NCI-H69 (cell line): ENCODE measurements at regions not wholly inside any gene's neighbourhood (a gene's known extent, or its start where the extent isn't known, plus 50 kb on each side); places are given as distances from the start of the nearest gene placed in this dataset.

Source experiments
- DNase-seq: peaks from one replicate; lab custom pipeline; 2025; lab: John Stamatoyannopoulos, UW

DNA sequence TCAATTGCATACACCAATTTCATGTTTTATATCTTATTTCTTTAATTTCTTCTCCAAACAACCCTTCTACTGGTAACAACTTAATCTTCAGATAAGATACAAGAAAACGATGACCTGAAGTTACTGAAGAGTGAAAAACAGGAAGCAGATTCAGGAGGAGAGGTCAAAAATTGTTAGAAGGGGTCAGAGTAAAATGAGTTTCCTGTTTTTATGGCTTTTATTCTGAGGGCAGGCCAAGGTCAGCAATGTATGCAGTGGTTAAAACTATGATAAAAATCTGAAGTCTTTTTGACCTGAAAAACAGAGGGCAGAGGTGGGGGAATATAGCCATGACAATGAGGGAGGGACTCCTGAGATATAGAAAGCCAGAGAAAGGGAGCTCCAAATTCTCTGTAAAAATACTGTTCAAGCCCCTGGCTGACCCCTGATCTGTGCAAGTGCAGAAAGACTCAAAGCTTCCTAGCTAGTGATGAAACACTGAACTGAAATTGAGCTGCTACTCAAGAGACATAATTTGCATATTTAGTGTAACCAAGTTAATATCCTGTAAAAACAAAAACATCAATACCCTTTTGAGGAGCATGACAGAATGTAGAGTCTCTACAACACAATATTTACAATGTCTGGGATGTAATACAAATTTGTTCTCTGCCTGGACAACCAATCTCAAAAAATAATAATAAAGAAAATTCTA is 514.3 kb upstream of the SEL1L start:
- DNase-seq = no peak

DNA sequence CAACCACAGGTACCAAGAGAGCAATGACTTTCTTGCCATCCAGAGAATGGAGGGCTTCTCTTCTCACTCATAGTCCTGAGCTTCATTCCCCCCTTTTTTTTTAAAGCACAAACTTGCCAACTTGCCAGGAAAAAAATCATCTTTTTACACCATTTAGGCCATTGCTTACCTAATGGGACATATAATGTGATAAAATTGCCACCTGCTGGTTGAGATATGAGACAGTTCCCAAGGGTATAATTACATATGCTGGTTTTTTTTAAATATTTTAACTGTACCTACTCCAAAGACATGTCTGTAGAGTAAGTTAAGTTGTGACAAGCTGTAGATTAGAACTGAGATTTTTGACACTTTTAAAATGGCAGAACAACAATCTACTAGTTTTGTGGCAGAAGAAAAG is 519.1 kb upstream of the SEL1L start:
- DNase-seq = peak; percentile 63

DNA sequence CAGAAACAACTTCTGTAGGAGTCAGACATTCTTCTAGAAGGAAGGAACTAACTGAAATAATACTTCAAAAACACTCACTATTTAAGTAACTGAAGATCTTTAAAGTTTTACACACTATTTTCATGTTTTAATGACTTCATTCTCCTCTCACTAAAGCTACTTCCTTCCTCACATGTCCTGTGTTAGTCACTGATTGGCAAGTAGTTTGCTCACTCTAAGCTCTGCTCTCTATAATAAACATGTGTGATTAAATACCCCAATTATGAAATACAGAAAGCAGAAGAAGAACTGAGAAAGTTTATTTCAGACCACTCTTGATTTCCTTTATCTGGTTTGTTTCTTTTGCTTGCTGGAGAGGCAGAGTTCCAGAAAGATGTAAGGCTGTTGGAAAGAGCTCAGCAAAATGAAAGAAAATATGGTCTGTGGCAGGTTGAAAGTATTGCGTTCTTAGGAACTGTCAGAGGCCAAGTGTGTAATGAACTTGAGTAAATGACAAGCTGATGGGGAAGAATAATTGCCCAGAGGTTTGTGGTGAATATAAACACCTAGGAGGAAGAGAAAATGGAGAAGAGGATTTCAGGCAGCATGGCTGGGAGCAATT is 522.0 kb upstream of the SEL1L start:
- DNase-seq = peak; percentile 26

DNA sequence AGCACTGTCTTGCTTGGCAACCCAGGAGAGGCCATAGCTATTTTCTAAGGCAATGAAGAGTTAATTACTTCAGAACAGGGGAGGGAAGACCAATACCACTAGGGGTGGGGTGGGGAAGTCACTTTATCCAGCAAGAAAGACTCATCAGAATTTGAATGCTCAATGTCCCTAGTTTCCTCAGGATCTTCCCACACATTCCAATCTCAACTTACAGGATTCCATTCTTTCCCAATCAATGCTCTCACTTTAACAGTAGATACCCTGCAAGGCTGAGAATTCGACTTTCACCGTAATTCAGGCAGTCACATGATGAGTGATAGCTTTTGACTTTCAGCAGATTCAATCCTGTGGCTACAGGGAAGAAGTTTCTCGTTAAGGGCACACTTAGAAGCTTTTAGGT is 526.6 kb upstream of the SEL1L start:
- no peak for DNase-seq

DNA sequence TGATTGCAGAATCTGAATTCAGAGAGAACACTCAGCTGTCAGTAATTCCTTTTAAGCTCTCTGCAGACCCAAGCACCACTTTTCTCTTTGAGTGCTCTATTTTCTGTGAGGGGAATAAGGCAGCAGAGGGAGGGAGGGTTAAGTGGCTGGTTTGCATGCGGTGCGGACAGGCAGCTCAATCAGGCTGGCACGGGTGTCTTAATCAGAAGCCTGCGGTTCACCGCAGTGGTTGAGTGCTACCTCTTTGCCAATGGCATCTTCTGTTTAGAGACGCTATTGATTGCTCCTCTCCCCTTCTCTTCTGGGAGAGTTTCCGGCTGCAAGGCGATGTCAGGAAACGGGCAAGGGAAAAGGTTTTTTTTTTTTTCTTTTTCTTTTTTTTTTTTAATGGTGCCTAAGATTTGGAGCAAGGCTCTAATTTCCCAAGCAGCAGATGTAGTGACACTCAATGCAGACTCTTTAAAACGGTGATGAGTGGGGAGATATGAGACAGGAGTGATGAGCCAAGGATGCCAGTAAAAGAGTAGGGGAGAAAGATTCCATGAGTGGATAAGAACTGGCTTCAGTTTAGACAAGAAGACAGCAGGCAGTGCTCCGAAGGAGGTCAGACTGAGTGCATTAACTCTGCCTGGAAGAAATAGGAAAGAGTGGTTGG is 533.7 kb upstream of the SEL1L start:
- no peak for DNase-seq

DNA sequence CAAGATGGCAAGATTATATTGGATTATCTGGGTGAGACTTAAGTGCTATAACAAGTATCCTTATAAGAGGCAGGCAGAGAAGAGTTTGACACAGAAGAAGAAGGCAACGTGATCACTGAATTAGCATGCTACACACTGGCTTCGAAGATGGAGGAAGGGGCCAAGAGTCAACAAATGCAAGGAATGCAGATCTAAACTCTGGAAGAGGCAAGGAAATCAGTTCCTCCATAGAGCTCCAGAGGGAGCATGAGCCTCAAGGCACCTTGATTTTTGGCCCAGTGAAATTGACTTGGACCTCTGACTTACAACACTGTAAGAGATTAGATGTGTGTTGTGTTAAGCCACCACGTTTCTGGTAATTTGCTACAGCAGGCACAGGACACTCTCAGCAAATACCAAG is 536.4 kb upstream of the SEL1L start:
- DNase-seq = no peak

DNA sequence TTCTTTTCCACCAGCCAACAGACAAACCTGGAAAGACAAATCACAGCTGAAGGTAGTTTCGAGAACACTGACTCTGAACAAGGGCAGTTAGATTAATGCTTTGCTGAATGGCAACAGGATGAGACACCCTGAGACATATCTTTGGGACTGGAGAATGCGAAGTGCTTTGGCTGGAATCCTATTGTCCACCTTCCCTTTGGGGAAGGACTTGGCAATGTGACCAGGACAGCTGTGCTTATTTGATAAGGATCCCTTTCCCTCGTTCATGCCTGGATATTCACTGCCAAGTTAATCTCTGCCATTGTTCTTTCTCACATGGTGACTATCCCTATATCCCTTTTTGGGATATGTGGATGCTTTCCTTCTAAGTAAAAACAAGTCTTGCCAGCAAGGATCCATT is 537.1 kb upstream of the SEL1L start:
- DNase-seq = peak; percentile 20

DNA sequence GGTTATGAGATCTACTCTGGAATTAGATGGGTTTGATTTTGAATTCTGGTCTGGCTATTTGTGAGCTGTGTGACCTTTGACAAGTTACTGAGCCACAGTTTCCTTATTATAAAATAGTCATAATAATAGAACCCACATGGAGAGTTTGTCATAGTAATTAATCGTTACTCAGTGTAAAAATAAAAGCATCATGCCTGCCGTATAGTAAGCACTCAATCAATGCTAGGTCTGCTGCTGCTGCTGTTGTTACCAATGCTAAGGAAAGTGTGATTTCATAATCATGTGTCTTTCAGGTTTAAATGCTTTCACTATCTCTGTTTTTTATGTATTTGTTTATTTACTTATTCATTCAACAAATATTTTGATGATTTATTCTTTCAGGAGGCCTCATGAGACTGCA is 539.9 kb upstream of the SEL1L start:
- DNase-seq = no peak

DNA sequence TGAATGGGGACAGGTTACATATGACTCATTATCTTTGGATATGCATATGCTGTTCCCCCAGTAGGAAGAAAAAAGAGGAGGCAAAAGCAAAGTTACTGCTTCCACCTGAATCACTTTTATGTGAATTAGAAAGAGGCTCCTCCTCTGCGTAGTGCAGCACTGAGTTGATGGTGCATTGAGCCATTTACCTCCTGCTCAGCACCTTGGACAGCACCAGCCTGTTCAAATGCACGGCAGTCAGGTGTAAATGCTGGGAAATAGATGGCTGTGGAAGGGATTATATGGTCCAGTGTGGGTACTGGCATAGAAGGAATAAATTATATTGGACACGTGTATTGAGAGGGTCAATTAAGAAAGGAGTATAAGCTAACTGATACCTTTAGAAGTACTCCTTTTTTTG is 541.9 kb upstream of the SEL1L start:
- no peak for DNase-seq

DNA sequence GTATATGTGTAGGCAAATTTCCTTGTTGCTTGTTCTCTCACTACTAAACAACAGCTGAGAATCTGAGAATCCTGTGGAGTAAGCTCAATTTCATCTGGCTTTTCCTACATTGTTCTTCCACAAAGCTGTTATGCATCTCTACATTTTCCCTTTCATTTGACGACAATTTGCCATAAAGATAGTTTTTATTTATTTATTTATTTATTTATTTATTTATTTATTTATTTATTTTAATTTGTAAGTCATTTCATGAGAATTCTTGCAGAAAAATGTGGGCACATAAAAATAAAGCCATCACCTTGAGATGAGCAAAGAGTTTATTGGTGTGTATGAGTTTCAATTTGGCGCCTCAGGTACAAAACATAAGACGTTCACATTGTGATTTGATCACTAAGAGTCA is 545.9 kb upstream of the SEL1L start:
- no peak for DNase-seq

DNA sequence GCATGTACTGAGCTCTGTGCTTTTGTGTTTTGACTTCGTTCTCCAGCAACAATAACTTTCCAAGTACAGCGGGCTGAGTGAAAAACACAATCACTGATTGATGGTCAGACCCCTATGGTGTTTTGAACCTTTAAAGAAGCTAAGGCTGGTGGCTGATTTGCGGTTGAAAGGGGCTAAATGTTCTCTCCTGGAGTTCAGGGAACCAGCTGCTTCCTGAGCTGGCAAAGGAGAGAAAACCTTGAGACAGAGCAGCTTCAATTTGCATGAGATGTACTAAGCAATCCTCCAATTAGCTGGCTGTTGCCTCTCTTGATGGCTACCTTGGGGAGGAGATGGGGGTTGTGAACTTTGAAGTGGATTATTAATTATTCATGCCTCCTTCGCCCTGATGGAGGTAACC is 546.7 kb upstream of the SEL1L start:
- DNase-seq = peak; percentile 95

DNA sequence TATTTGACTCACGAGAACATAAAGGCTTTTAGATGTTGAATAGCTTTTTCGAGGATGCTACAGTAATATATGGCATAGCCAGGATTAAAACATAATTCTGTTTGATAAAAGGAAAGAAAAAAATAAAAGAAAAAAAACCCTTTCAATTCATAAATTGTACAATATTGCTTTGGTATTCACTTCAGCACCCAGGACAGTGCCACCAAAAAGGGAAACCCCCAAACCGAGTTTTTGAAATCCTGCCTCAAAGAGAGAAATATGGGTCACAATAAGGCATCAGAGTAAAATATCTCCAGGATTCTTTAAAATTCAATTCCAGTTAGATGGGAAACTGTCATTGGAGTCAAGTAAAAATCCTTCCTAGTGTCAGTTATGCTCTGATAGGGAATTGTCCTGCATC is 551.2 kb upstream of the SEL1L start:
- no peak for DNase-seq

DNA sequence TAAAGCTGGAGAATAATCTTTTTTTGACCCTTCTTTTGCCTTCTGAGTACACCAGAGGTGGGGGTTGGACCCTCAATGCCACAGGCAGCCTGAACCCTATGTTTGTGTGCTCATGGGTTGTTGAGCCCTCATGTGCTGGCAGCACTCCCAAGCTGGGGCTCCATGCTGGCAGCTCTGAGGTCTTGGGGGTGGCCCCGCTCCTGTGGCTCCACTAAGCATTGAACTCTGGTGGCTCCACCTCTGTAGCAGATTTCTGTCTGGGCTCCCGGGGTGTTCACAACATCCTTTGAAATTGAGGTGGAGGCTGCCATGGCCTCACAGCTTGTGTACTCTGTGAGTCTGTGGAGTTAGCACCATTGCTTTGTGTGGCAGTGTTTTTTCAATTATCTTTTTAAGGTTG is 557.4 kb upstream of the SEL1L start:
- peak; percentile 93 for DNase-seq

DNA sequence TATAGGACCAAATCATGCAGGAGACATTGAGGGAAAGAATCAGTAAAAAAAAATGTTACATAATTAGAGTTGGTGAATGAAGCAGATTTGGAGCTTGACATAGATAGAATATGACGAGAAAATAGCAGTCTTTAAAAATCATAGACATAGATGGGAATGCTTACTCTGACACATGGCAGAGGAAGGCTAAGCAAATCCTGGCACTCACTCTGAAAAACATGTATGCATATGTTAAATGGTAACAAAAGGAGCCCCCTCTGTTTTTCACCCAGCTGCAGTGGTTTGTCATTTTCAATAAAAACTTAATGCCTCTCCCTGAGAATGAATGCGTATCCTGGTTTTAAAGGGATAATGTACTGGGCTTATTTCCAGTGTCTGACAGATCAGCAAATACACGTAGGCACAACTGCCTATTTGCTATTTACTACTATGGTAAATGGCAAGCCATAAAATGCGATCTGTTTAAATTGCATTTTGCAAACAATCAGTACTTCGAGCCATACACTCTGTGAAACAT is 561.2 kb upstream of the SEL1L start:
- peak; percentile 95 for DNase-seq

DNA sequence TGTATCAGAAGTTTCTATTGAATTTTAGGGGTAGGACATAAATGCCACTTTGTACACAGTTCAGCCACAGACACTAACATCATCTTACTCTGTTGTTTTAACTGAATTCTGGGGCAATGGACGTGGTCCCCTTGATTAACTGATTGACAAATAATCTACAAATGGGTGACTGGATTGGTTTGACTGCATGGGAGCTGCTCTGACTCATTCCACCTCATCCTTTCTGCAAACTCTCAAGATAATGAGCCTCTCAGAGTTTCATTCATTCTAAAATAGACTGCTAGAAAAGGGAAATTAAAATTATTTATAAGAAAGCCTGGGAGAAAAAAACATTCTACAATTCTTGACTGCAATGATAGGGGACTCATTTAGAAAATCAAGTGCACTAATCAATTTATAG is 570.4 kb upstream of the SEL1L start:
- no peak for DNase-seq

DNA sequence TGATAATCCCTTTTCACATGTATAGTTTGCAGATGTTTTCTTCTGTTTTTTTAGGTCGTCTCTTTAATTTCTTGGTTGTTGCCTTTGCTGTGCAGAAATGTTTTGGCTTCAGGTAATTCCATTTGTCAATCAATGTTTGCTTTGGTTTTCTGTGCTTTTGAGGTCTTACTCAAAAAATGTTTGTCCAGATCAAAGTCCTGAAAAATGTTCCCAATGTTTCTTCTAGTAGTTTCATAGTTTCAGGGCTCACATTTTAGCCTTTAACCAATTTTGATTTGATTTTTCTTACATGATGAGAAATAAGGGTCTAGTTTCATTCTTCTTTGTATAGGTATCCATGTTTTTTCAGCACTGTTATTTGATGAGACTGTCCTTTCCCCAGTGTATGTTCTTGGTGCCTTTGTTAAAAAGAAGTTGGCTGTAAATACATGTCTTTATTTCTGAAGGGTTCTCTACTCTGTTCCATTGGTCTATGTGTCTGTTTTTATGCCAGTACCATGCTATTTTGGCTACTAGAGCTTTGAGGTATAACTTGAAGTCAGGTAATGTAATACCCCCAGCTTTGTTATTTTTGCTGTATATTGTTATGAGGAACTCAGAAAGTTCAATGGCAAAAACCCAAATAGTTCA is 578.7 kb upstream of the SEL1L start:
- DNase-seq = no peak

DNA sequence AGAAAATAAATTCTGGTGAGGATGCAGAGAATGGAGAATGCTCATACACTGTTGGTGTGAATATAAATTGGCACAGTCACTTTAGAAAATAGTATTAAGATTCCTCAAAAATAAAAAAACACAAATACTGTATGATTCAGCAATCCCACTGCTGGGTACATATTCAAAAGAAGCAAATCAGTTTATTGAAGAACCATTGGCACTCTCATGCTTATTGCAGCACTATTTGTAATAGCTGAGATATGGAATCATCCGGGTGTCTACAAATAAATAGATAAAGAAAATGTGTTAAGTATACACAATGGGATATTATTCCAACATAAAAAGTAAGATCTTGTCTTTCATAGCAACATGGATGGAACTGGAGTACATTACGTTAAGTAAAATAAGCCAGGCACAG is 579.4 kb upstream of the SEL1L start:
- DNase-seq = no peak

DNA sequence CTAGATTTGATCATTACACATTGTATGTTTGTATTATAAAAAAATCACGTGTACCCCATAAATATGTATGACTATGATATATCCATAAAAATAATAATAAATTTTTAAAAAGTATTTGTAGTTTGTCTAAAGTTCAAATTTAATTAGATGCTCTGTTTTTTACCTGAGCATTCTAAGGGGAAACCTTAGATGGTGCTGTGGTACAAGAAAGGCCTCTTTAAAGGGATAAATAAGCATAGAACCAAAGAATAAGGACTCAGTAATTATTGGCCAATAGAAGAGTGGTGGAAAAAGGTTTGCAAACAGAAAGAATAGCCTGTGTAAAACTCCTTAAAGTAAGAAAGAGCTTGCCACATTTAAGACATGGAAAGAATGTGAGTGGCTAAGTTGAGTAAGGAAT is 580.1 kb upstream of the SEL1L start:
- DNase-seq = peak; percentile 41

DNA sequence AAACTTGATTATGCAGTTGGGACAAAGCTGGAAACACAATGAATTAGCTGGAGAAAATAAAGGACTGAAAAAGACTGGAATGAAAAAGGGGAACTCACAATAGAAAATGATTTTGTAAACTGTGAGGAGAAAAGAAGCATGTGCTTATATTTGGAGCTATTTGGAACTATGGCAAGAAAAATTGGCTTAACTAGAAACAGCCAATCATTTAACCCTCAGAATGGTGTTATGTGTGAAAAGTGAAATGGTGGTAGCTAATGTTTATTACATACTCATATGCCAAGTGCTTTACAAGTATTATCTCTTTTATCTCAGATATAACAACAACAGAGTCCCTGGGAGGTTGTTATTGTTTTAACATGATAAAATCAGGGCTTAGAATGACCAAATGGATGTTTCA is 583.1 kb upstream of the SEL1L start:
- DNase-seq = no peak

DNA sequence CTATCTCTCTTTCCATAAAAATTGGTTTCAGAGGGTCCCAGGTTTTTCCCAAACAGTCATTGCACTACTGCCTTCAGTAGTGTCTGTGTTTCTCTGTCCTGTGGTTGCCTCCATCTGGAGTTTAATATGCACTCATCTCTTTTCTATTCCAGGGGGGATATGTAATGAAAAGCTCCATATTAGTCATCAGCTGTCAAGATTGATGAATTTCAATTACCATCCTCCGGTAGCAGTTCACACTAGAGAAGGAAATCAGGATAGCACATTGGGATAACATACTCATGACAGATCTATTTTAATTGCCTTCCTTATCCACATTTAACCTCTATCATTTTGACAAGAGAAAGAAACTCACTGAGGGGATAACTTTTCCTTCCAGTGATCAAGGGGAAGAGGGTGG is 589.0 kb upstream of the SEL1L start:
- DNase-seq = peak; percentile 59

DNA sequence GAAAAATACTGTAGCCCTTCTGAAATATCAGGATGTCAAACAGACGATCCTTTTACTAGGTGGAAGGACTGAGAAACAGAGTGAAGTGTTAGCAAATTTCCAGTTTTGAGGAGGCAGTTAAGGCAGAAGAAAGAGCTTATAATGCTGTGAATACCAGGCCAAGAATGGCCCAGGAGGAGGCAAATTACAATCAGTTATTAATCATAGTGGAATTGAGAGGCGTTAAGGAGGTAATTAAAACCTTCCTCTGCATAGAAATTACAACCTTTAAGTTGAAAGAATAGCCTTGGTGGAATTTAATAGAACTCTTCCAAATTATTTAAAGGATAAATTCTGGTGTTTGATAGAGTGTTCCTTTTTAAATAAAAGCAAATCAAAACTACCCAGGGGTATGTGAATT is 590.9 kb upstream of the SEL1L start:
- DNase-seq = peak; percentile 50

DNA sequence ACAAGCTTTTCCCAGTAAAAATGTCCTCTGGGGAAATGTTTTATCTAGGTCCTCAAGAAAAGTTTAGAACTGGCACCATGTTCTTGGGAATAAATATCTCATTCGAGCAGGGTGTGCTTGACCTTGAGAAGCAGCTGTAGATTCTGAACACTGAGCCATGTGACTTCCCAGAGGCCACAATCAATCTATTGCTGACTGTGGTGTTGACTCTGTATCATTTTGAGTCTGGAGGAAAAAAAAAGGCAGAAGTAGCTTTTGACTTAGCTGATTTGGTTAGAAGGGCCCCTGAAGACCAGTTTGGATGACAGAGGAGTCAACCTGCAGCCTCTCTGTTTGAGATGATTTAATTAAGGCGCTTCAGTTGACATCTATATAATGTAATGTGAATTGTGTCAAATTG is 592.4 kb upstream of the SEL1L start:
- DNase-seq = peak; percentile 23

DNA sequence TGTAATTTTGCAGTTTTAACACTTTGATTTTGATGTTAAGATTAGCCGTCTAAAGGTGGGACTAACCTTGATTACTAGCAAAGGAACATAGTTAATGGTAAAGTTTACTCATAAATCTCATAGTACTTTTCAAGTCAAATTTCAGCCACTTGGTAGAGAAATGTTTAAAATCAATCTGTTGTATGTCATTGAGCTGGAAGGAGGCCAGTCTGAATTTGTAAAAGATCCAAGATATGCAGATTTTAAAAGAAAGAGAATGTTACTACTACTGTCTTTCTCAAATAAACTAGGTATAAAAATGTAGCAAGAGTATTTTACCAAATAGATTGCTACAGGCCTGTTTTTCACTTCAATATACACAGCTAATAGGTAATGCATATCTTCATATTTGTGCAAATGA is 600.8 kb upstream of the SEL1L start:
- DNase-seq = no peak
